SK-N-SH (cell line): ENCODE measurements at regions not wholly inside any gene's neighbourhood (a gene's known extent, or its start where the extent isn't known, plus 50 kb on each side); places are given as distances from the start of the nearest gene placed in this dataset.

Source experiments
- CTCF ChIA-PET: fragments of 300-600, 350-600 bp; formaldehyde crosslinking; extraction: SDS; loops from one replicate; lab custom pipeline; 2021; lab: Yijun Ruan, JAX
- POLR2A ChIA-PET: fragments of 350-600 bp; sonication (Branson Sonifier 250); formaldehyde crosslinking; extraction: SDS; loops from one replicate; lab custom pipeline; 2020; ENCODE audit warnings: antibody characterized with exemption, inconsistent platforms; lab: Yijun Ruan, JAX
- DNase-seq: peaks from one replicate; pipeline ENCODE4 v3.0.0; 2012
- H2AFZ ChIP-seq: fragments of 200-600 bp; sonication (generic); 2 replicates; pipeline ENCODE4 v1.8.1; 2016; ENCODE audit warnings: antibody characterized with exemption, mild to moderate bottlenecking, low read depth
- H3F3A ChIP-seq: fragments of 200-600 bp; sonication (generic); replicated peaks from 2 replicates; pipeline ENCODE3; 2016; ENCODE audit warnings: antibody characterized with exemption, mild to moderate bottlenecking; ENCODE audit not compliant: insufficient read depth
- H3K27ac ChIP-seq, 2 experiments: fragments of 200-500 bp in 1 of 2; fragments of 200-600 bp in 1 of 2; sonication (Bioruptor generic) in 1 of 2; sonication (generic), shearing (Covaris generic) in 1 of 2; 2 replicates each; pipeline versions ENCODE4 v1.5.1 to v1.6.1; 2014 to 2016; ENCODE audit warnings: low read depth in 2 of 2, inconsistent platforms in 1 of 2, low read length in 1 of 2, mild to moderate bottlenecking in 1 of 2, mixed read lengths in 1 of 2
- H3K27me3 ChIP-seq: fragments of 200-600 bp; sonication (generic), shearing (Covaris generic); 2 replicates; pipeline ENCODE4 v1.6.1; 2016; ENCODE audit warnings: mixed run types; ENCODE audit not compliant: insufficient read depth
- H3K36me3 ChIP-seq, 2 experiments: fragments of 200-500 bp in 1 of 2; fragments of 200-600 bp in 1 of 2; sonication (Bioruptor generic) in 1 of 2; sonication (generic) in 1 of 2; replicated peaks in 1 of 2; 2 replicates each; pipeline versions ENCODE3 to v1.5.1; 2014 to 2016; ENCODE audit warnings: low read length in 1 of 2, mild to moderate bottlenecking in 1 of 2; ENCODE audit not compliant: insufficient read depth in 2 of 2, control insufficient read depth in 1 of 2
- H3K4me1 ChIP-seq, 2 experiments: fragments of 200-500 bp in 1 of 2; fragments of 200-600 bp in 1 of 2; sonication (Bioruptor generic) in 1 of 2; sonication (generic), shearing (Covaris generic) in 1 of 2; 2 replicates each; pipeline versions ENCODE4 v1.5.1 to v1.6.1; 2014 to 2016; ENCODE audit warnings: low read depth in 1 of 2, low read length in 1 of 2, mixed run types in 1 of 2; ENCODE audit not compliant: insufficient read depth in 2 of 2, control insufficient read depth in 1 of 2
- H3K4me2 ChIP-seq: fragments of 200-600 bp; sonication (generic), shearing (Covaris generic); 2 replicates; pipeline ENCODE4 v1.6.1; 2017; ENCODE audit warnings: mixed run types
- H3K4me3 ChIP-seq, 2 experiments: fragments of 200-500 bp in 1 of 2; fragments of 200-600 bp in 1 of 2; sonication (Bioruptor generic) in 1 of 2; sonication (generic), shearing (Covaris generic) in 1 of 2; 2 replicates each; pipeline versions ENCODE4 v1.5.1 to v1.8.1; 2014 to 2016; ENCODE audit warnings: low read depth in 2 of 2, inconsistent platforms in 1 of 2, low read length in 1 of 2, mild to moderate bottlenecking in 1 of 2, mixed read lengths in 1 of 2, moderate library complexity in 1 of 2
- H3K79me2 ChIP-seq: fragments of 200-600 bp; sonication (generic); 2 replicates; pipeline ENCODE4 v1.8.1; 2017; ENCODE audit warnings: mild to moderate bottlenecking; ENCODE audit not compliant: insufficient read depth
- H3K9ac ChIP-seq: fragments of 200-600 bp; sonication (generic); 2 replicates; pipeline ENCODE4 v1.6.1; 2017; ENCODE audit warnings: mixed run types
- H3K9me2 ChIP-seq: fragments of 200-600 bp; sonication (generic); 2 replicates; pipeline ENCODE4 v1.6.1; 2017; ENCODE audit warnings: mixed run types
- H3K9me3 ChIP-seq: fragments of 200-600 bp; sonication (generic); 2 replicates; pipeline ENCODE4 v1.6.1; 2017; ENCODE audit warnings: mixed run types, mild to moderate bottlenecking, moderate library complexity
- H4K20me1 ChIP-seq: fragments of 200-600 bp; sonication (generic); 2 replicates; pipeline ENCODE4 v1.6.1; 2017; ENCODE audit warnings: mild to moderate bottlenecking, mixed run types; ENCODE audit not compliant: insufficient read depth
- GABPA ChIP-seq: IDR thresholded peaks from 2 replicates; pipeline ENCODE4 v1.4.0; 2012; ENCODE audit warnings: low read depth, mild to moderate bottlenecking
- GATA2 ChIP-seq: sonication (generic); formaldehyde crosslinking; IDR thresholded peaks from 2 replicates; pipeline ENCODE4 v1.5.0; 2020; ENCODE audit warnings: mild to moderate bottlenecking, missing genetic modification reagents
- IRF3 ChIP-seq: fragments of 150-350 bp; IDR thresholded peaks from 2 replicates; pipeline ENCODE4 v1.6.1; 2016; ENCODE audit warnings: mild to moderate bottlenecking, low read depth, low read length
- JUND ChIP-seq: IDR thresholded peaks from 2 replicates; pipeline ENCODE4 v1.4.0; 2012
- MAX ChIP-seq: IDR thresholded peaks from 2 replicates; pipeline ENCODE4 v1.4.0; 2012; ENCODE audit warnings: low read depth
- MXI1 ChIP-seq: IDR thresholded peaks from 2 replicates; pipeline ENCODE4 v1.6.1; 2012; ENCODE audit warnings: mild to moderate bottlenecking, low read depth, low read length, improper control_type of control experiment
- NFIC ChIP-seq: IDR thresholded peaks from 2 replicates; pipeline ENCODE4 v1.4.0; 2012; ENCODE audit warnings: borderline replicate concordance
- NRF1 ChIP-seq: IDR thresholded peaks from 2 replicates; pipeline ENCODE4 v1.6.1; 2012; ENCODE audit warnings: low read depth, mild to moderate bottlenecking, low read length
- POLR2AphosphoS5 ChIP-seq: IDR thresholded peaks from 2 replicates; pipeline ENCODE4 v1.6.1; 2012; ENCODE audit warnings: low read depth, low read length
- RCOR1 ChIP-seq: fragments of 150-350 bp; IDR thresholded peaks from 2 replicates; pipeline ENCODE4 v1.6.1; 2017; ENCODE audit warnings: antibody characterized with exemption, low read length
- RFX5 ChIP-seq: IDR thresholded peaks from 2 replicates; pipeline ENCODE4 v1.6.1; 2012; ENCODE audit warnings: mild to moderate bottlenecking, improper control_type of control experiment, low read length
- RXRA ChIP-seq: IDR thresholded peaks from 2 replicates; pipeline ENCODE4 v1.4.0; 2012; ENCODE audit warnings: low read depth, mild to moderate bottlenecking, borderline replicate concordance
- SIN3A ChIP-seq: IDR thresholded peaks from 2 replicates; pipeline ENCODE4 v1.6.1; 2012; ENCODE audit warnings: low read depth, mild to moderate bottlenecking, low read length, moderate library complexity, borderline replicate concordance
- SMC3 ChIP-seq: IDR thresholded peaks from 2 replicates; pipeline ENCODE4 v1.6.1; 2012; ENCODE audit warnings: low read depth, low read length, improper control_type of control experiment
- TAF1 ChIP-seq: IDR thresholded peaks from 2 replicates; pipeline ENCODE4 v1.6.1; 2012; ENCODE audit warnings: low read depth, mild to moderate bottlenecking, low read length, moderate library complexity, borderline replicate concordance
- TCF12 ChIP-seq: IDR thresholded peaks from 2 replicates; pipeline ENCODE4 v1.4.0; 2012
- TEAD4 ChIP-seq: IDR thresholded peaks from 2 replicates; pipeline ENCODE4 v1.4.0; 2012; ENCODE audit warnings: mild to moderate bottlenecking, borderline replicate concordance; ENCODE audit not compliant: insufficient read depth
- YY1 ChIP-seq: IDR thresholded peaks from 2 replicates; pipeline ENCODE4 v1.4.0; 2012; ENCODE audit warnings: low read depth, mild to moderate bottlenecking
- WGBS: methylation state at CpG from one replicate; pipeline ENCODE4 v1.1.6; 2017; ENCODE audit warnings: low lambda C conversion rate; 5-methylcytosine and 5-hydroxymethylcytosine counted together
- TF ChIP-seq, protein P1 (sequence below): IDR thresholded peaks from 2 replicates; pipeline ENCODE4 v1.4.0; 2012; ENCODE audit warnings: low read depth, borderline replicate concordance
- TF ChIP-seq, protein P2 (sequence below): IDR thresholded peaks from 2 replicates; pipeline ENCODE4; 2012
- TF ChIP-seq, protein P3 (sequence below): fragments of 150-350 bp; IDR thresholded peaks from 2 replicates; pipeline ENCODE4 v1.6.1; 2017; ENCODE audit warnings: antibody characterized with exemption, low read length, low read depth, borderline replicate concordance

DNA sequence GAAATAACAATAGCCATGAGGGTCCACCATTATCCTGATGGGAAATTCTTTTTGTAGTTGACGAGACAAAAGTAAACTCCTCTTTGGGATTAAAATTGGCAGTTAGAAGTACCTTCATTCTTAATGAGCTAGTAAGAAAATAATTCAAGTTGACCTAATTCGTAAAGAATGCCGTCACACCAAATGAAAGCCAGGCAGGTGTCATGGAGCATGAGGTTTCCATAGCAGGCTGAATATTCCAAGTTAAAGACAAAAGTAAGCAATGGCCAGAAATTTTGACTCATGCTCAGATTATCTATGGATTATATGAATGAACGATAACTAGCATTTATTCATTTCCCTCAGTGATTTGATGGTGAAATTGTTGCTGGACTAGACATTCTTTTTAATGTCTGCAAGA, 192.2 kb upstream of the FAT1 start:
- TF ChIP-seq MXI1 (no peak), TCF12 (no peak), NRF1 (no peak), MAX (no peak), RCOR1 (no peak), GATA2 (CRISPR knock-in tag) (no peak), TAF1 (no peak), NFIC (no peak), JUND (no peak), SIN3A (no peak), POLR2AphosphoS5 (no peak), IRF3 (no peak)
- TF ChIP-seq, protein P1, sequence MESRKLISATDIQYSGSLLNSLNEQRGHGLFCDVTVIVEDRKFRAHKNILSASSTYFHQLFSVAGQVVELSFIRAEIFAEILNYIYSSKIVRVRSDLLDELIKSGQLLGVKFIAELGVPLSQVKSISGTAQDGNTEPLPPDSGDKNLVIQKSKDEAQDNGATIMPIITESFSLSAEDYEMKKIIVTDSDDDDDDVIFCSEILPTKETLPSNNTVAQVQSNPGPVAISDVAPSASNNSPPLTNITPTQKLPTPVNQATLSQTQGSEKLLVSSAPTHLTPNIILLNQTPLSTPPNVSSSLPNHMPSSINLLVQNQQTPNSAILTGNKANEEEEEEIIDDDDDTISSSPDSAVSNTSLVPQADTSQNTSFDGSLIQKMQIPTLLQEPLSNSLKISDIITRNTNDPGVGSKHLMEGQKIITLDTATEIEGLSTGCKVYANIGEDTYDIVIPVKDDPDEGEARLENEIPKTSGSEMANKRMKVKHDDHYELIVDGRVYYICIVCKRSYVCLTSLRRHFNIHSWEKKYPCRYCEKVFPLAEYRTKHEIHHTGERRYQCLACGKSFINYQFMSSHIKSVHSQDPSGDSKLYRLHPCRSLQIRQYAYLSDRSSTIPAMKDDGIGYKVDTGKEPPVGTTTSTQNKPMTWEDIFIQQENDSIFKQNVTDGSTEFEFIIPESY, result no peak
- TF ChIP-seq, protein P2, sequence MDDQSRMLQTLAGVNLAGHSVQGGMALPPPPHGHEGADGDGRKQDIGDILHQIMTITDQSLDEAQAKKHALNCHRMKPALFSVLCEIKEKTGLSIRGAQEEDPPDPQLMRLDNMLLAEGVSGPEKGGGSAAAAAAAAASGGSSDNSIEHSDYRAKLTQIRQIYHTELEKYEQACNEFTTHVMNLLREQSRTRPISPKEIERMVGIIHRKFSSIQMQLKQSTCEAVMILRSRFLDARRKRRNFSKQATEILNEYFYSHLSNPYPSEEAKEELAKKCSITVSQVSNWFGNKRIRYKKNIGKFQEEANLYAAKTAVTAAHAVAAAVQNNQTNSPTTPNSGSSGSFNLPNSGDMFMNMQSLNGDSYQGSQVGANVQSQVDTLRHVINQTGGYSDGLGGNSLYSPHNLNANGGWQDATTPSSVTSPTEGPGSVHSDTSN, result no peak
- H3K9me2 ChIP-seq, result no peaks in the 10 kb centered on the region
- H3K79me2 ChIP-seq, result no peaks in the 10 kb centered on the region
- no peaks in the 10 kb centered on the region for H3K36me3 ChIP-seq
- no peak for DNase-seq
- H4K20me1 ChIP-seq, result no peaks in the 10 kb centered on the region
- no peaks in the 10 kb centered on the region for H3F3A ChIP-seq
- no peaks in the 10 kb centered on the region for H3K9me3 ChIP-seq
- no peaks in the 10 kb centered on the region for H3K4me1 ChIP-seq
- no peaks in the 10 kb centered on the region for H3K27me3 ChIP-seq
- H3K4me3 ChIP-seq, result no peak overlapping the region
- ChIA-PET CTCF (no interaction called here), POLR2A (no interaction called here)
- 58% methylated on average over 4 of the region's 4 CpGs for WGBS
- H3K9ac ChIP-seq, result no peak overlapping the region
- no peak overlapping the region for H3K27ac ChIP-seq
- H3K4me2 ChIP-seq, result no peak overlapping the region
- H2AFZ ChIP-seq, result no peak overlapping the region

DNA sequence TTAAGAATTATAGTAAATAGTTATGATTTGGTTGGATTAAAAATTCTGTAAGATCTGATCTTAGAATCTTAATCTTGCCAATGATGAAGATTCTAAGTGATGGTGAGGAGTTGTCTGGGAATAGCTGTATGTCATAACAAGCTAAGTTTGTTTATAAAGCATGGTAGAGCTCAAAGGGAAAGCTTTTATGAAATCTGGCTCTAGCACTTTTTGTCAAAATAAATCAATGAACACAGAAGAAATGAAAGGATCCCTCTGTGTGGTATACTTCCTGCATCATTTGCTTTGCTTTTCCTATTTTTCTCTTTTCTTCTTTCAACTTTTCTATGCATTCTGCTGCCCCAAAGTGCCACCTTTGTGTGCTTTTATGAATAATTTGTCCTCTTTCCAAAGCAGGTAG, 193.5 kb upstream of the FAT1 start:
- ChIA-PET POLR2A (no interaction called here), CTCF (interaction anchor here (0.5 kb wide), 1 partner anchor 95 kb away, joined by 3 read pairs; no protein-coding TSS in a partner anchor)
- Histone ChIP-seq H3K9me3 (no peaks in the 10 kb centered on the region), H2AFZ (no peak overlapping the region), H3K4me1 (no peaks in the 10 kb centered on the region), H3F3A (no peaks in the 10 kb centered on the region), H3K4me3 (no peak overlapping the region), H3K27me3 (no peaks in the 10 kb centered on the region), H3K9ac (no peak overlapping the region), H3K36me3 (no peaks in the 10 kb centered on the region), H3K79me2 (no peaks in the 10 kb centered on the region), H4K20me1 (no peaks in the 10 kb centered on the region), H3K27ac (no peak overlapping the region), H3K9me2 (no peaks in the 10 kb centered on the region), H3K4me2 (no peak overlapping the region)
- DNase-seq, result no peak
- TF ChIP-seq RFX5, result no peak
- TF ChIP-seq, protein P3, sequence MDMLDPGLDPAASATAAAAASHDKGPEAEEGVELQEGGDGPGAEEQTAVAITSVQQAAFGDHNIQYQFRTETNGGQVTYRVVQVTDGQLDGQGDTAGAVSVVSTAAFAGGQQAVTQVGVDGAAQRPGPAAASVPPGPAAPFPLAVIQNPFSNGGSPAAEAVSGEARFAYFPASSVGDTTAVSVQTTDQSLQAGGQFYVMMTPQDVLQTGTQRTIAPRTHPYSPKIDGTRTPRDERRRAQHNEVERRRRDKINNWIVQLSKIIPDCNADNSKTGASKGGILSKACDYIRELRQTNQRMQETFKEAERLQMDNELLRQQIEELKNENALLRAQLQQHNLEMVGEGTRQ, result no peak
- TF ChIP-seq GATA2 (CRISPR knock-in tag), result no peak
- no peak for TF ChIP-seq YY1
- TF ChIP-seq GABPA, result no peak
- TF ChIP-seq RXRA, result no peak
- TF ChIP-seq, protein P1, result no peak
- no peak for TF ChIP-seq MAX
- TF ChIP-seq SMC3, result no peak
- TF ChIP-seq TEAD4, result no peak
- no peak for TF ChIP-seq POLR2AphosphoS5
